OCI-M2 (cell line): ENCODE measurements at regions not wholly inside any gene's neighbourhood (a gene's known extent, or its start where the extent isn't known, plus 50 kb on each side); places are given as distances from the start of the nearest gene placed in this dataset.

Experiments used
- DNase-seq: peaks from one replicate; lab custom pipeline; 2025; ENCODE audit not compliant: unreplicated experiment; lab: John Stamatoyannopoulos, UW

- no peak for DNase-seq
Observed at GRCh38 chr14:61940666-61941420, 178.6 kb downstream of the SNAPC1 start.

DNA sequence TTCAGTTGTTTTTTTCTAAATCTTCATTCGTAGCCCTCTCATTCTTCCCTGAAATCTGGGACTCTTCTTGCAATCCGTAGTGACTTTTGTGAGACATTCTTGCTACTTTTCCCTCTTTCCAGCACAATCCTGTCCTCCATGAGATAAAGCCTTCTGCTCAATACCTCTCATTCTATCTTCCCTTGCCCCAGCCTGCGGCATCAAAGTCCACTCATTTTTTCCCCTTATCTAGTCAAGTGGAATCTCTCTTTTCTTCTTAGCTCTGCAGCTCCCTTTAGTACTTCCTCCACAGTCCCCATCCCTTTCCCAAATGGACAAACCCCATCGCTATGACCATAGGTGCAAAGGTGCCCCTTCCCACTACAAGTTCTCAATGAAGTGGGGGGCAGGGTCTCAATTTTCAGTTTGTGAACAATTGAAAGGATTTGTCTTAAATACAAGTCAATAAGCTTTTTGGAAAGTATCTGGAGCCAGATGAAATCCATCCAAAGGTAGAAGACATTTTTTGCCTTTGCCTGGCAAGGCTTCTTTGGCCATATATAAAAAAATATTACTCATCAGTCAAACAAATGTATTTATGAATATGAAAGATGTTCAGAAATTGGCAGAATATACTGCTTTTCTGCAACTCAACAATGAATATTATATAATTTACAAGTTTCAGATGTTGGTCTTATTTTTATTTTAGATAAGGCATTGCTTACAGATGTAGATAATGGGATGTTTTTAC is 179.4 kb downstream of the SNAPC1 start:
- DNase-seq, result no peak

DNA sequence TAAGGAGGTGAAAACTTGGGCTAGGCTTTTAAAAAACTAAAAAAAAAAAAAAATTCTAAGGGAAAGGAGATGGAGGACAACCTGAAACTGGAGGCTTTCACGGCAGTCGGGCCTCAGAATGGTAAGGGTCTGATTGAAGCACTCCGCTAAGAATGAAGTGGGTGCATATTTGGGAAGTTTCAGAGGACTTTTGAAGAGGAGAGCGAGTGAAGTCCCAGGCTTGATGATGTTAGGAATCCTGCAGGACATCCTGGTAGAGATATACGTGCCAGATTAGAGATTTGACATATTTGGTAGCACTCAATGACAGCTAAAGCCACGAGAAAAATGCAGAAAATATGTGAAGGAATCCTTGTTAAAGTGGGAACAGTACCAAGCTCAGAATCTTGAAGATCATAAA is 186.2 kb downstream of the SNAPC1 start:
- no peak for DNase-seq

GRCh38 chr14:61950340-61950739 is 188.1 kb downstream of the SNAPC1 start:
- DNase-seq, result no peak

- no peak for DNase-seq
Observed at GRCh38 chr14:61953602-61954001, 191.4 kb downstream of the SNAPC1 start.

DNA sequence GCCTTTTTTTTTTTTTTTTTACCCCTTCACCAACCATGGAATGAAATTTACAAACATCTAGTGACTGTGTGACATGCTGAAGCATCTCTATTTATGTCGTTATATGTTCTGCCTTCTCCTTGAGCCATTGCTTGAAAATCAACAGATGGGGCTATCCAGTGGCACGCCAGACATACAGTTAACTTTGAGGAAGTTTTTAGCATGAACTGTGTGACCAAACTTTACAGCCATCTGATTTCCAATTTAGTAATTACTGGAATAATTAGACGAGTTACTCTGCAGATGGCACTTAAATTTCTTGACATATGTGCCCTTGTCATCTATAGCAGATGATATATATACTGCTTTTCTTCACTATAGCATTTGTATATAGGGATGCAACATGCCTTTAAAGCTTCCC is 192.1 kb downstream of the SNAPC1 start:
- no peak for DNase-seq

DNA sequence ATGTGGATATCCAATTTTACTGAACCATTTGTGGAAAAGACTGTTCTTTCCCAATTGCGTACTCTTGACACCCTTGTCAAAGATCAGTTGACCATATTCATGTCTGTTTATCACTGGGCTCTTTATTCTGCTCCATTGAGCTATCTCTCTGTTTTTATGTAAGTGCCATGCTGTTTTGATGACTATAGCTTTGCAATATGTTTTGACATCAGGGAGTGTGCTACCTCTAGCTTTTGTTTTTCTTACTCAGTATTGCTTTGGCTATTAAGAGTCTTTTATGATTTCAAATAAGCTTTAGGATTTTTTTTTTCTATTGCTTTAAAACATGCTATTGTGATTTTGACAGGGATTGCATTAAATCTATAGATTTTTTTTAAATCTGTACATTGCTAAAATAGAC is 194.3 kb downstream of the SNAPC1 start:
- DNase-seq, result no peak

DNA sequence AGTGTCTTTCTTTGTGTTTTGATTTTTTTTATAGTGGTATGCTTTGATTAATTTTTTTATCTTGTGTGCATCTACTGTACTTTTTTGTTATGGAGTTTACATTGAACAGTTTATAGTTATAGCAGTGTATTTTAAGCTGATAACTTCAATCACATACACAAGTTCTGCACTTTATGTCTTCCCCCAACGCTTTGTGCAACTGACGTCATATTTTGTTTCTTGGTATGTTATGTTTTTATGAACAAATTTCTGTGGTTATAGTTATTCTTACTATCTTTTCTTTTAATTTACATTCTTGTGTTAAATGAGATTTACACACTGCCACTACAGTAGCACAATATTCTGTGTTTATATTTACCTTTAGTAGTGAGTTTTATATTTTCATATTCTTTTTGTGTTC is 197.1 kb downstream of the SNAPC1 start:
- DNase-seq, result no peak

GRCh38 chr14:61961369-61961768 is 199.1 kb downstream of the SNAPC1 start:
- no peak for DNase-seq

DNA sequence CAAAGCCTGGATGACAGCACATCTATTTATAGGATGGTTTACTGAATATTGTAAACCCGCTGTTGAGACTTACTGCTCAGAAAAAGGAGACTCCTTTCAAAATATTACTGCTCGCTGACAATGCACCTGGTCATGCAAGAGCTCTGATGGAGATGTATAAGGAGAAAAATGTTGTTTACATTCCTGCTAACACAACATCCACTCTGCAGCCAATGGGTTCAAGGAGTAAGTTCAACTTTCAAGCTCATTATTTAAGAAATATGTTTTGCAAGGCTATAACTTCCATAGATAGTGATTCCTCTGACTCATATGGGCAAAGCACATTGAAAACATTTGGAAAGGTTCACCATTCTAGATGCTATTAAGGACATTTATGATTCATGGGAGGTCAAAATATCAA is 201.7 kb downstream of the SNAPC1 start:
- DNase-seq, result no peak

DNA sequence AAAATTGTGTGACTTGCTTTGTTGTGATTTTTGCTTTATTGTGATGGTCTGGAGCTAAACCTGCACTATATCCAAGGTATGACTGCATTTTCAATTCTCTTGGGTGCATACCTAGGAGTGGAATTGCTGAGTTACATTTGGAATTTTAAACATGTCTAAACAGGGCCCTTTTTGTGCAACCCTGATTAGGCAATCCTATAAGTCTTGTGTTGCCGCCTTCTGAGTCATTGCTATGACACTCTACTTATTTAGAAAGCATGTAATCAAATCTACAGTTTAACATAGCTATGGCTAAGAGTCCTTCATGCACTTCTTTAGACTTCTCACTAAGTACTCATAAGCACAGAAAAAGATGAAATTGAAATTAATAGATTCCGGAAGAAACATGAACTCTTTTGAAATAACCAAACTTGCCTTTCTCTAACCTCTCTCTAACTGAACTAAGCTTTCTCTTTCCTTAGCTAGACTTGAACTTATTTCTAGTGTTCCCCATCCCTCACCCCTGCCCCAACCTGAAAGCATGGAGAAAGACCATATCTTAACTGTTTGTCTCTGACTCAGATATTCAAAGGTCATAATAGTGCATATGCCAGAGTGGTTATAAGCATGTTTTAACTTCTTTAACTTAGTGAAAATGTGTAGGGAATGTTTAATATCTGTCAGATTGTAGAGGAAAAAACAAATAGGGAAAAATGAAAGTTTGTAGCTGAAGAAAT is 203.0 kb downstream of the SNAPC1 start:
- DNase-seq, result no peak

GRCh38 chr14:61968207-61968606 is 206.0 kb downstream of the SNAPC1 start:
- no peak for DNase-seq

GRCh38 chr14:61972711-61973110 is 210.5 kb downstream of the SNAPC1 start:
- no peak for DNase-seq

GRCh38 chr14:61973981-61974380 is 211.8 kb downstream of the SNAPC1 start:
- no peak for DNase-seq

- no peak for DNase-seq
Observed at GRCh38 chr14:61977217-61977616, 215.0 kb downstream of the SNAPC1 start.

GRCh38 chr14:61988240-61988639 is 226.0 kb downstream of the SNAPC1 start:
- no peak for DNase-seq

- no peak for DNase-seq
Observed at GRCh38 chr14:61992139-61992538, 229.9 kb downstream of the SNAPC1 start.

DNA sequence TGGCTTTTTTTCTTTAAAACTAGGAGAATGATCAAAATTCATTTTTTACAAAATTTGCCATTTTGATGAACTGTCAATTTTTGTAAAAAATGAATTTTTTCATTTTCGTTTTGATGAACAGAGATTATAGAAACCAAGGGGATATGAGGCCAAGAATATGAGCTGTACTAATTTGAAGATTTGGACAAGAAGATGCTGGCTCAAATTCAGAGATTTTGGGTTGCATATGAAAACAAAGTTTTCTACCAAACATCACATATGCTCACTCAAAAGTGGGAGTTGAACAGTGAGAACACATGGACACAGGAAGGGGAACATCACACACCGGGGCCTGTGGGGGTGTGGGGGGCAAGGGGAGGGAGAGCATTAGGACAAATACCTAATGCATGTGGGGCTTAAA is 230.7 kb downstream of the SNAPC1 start:
- DNase-seq, result no peak

GRCh38 chr14:61994589-61994988 is 232.4 kb downstream of the SNAPC1 start:
- DNase-seq, result no peak

- DNase-seq, result no peak
Observed at GRCh38 chr14:61996753-61997152, 234.5 kb downstream of the SNAPC1 start.

- no peak for DNase-seq
Observed at GRCh38 chr14:61997161-61997560, 234.9 kb downstream of the SNAPC1 start.

DNA sequence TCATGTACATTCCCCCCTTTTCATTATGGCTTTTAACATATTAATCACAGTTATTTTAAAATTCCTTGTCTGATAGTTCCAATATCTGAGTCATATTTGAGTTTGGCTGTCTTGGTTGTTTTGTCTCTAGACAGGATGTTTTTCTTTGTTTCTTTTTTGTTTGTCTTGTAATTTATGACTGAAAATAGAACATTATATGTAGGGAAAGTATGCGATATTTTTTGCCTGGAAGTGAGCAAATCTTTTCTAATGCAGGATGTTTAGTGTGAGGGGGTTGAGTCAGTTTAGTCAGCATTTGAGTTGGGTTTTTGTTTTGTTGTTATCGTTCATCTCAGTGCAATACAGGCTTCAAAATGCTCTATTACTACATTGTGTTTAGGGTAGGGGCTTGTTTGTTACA is 239.7 kb downstream of the SNAPC1 start:
- no peak for DNase-seq
